ENCODE measurements at regions not wholly inside any gene's neighbourhood (a gene's known extent, or its start where the extent isn't known, plus 50 kb on each side); places are given as distances from the start of the nearest gene placed in this dataset.
A peak's percentile ranks its signal among the peaks of the same experiment; 100 is the strongest.

DNA sequence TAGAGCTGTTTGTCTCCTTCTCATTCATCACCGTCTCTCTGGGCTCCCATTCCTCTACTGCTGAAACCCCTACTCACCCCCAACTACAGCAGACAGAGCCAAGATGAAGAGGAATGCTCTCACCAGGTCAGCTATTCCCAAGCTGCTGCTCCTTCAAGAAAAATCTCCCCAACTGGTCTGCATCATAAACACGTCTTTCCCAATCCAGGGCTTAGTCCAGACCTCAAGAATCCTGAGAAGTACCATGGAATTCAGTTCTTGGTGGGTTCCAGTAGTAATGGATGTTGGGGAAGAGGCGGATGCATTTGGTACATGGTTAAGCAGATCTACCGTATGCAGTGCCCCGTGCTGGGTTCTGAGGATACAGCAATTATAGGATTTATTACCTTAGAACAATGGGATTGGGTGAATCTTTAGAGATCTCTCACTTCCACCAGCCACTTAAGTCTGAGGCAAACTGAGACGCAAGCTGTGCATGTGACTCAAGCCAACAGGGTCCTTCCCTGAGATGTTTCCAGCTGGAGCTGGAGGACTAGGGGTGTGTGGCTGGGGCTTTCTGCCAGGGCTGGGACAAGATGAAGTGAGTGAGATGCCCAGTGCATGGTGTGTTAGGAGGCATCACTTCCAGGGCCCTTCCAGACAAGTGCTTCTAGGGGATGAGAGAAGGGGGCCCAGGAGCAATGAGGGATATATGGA, 232.7 kb upstream of the CDH5 start:
- DNase-seq, result no peak

DNA sequence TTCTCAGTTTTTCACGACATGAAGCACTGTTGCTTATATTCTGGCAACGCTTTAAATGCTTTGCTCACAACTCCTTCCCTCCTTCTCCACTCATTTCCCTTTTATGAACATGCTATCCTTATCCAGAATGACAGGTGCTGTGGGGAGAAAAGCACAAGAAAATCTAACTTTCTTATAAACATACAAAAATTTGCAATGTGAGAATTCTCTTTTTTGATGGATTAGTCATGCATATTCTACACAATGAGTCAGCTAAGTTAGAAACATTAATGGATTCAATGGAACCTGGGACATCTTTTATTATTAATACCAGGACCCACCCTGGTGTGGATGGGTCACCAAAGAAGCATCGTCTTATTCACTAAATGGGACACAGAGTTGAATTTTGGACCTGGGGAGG, 234.6 kb upstream of the CDH5 start:
- no peak for DNase-seq

DNA sequence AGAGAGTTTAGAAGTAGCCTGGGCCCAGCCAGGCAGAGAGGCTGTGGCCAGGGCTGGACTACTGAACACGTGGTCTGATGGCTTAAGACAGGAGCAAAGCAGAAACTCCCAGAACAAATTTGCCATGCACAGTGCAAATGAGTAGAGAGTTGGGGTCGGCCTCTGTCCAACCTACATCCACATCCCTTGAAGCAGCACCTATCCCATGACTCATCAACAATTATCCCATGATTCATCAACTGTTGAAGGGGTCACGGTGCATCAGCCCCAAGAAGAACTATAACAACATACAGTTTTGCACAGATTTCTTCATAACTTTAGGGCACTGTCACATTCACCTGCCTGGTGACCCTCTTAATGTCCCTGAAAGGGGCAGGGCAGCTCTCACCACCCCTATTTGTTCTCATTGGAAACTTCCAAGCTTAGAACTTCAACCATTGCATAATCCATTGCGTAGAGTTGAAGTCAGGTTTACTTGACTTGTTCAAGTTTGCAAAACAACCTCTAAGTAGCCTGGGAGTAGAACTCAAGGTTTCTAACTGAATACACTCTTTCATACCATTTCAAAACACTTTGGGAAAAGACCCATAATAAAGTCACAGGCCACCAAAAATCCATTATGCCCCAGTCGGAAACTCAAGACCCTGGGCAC, 235.2 kb upstream of the CDH5 start:
- DNase-seq, result no peak

DNA sequence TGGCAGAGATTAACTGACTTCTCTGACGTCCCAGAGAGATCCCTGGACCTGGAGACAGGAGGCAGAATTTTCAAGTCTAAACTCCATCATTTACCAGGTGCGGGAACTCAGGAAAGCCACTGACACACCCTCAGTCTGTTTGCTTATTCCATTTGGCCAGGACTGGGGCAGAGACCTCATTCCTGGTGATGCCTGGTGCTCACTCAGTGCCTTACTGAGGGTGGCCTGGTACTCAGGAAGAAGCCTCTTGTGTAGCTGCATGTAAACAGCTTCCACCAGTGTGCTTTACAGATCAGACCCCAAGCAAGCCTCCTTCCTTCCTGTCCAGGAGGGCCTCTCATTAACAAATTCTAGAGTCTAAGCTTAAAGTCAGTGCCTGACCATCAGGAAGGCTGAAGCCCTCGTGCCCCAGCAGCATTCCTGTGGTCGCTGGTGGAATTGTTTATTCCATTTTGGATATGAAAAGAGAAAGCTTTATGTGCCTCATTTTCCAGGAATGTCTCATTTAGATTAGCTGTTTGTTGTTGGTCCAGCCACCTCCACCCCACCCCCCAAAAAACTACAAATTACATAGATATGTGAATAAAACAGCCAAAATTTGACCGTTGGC, 236.1 kb upstream of the CDH5 start:
- DNase-seq, result no peak

DNA sequence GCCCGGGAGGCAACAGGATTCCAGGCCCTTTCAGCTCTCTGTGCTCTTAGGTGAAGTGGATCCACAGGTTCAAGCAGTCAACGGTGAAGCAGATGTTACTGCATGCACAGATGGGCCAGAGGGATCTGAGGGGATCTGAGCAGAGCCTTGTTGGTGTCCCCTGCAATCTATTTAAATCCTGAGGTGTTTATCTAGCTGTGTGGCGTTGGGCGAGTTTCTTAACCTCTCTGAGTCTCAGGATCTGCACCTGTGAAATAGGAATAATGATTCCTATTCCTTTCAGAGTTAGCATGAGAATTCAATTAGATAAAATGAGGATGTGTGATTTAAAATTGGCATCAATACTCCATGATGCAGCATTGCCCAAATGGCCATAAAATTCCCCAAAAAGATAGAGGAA, 237.3 kb upstream of the CDH5 start:
- DNase-seq, result no peak

DNA sequence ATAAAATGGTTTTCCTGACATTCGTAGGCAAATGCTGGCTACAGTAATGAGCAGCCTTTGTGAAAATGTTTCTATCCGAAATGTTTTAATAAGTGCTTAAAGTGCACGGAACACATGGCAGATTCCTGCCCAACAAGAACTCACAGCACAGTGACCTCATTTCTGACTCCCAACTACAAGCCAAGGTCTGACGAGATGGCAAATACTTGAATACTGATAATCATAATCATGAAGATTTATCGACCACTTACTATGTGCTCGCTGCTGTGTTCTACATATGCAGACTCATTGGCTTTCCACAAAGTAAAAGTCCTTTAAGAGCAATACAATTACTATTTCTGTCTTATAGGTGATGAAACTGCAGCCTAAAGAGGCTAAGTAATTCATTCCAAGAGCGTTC, 238.1 kb upstream of the CDH5 start:
- no peak for DNase-seq

DNA sequence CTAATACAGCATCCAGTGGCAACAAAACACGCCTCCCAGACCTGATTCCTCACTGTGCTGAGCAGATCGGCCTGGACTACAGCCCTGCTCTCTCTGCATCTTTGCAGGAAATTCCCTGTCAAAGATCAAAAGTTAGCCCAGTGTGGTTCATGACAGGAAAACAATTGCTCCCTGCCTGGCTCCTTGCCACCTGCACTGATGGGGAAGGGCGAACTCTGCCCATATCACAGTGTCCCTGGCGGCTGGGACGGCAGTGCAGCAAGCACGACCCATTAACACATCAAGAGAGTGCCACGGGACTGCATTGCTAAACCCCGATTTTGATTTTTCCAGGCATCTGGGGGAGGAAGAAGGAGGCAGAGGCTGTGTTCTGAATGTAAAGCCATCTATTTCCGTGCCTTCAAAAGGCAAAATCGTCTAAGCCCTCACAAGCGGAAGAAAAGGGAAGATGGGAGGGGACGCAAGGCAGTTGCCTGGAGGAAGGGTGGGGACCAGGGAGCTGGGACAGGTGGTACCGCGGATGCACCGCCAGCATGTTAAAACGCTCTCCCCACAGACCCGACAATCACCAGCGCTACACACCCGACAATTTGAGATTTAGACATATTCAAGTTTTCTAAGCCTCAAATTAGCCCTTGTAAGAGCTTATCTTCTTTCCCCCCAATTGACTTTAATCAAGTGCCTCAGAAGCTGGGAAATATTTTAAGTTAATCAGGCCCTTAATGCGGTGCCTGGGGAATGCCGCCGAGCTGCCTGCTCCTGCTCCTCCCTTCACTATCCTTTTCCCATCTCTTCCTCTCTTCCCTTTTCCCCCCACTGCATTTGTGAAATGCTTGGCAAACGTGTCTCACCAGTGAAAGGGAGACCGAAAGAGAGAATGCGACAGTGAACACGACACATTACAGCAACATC, 238.8 kb upstream of the CDH5 start:
- DNase-seq, result peak; percentile 44

DNA sequence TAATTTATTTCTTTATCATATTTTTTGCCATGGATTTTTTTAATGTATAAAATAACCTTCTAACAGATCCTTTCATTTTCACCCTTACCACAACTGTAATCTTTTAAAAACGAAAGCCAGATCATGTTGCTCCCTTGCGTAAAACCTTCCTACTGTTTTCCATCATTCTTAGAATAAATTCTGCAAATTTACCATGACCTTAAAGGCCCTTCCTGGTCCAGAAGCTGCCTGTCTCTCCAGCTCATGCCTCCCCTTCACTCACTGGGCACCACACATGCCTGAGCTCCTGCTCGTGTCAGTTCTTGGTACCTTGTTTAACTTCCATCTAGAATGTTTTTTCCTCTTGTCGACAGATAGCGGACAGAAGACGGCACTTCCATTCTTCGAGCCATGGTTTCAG, 245.0 kb upstream of the CDH5 start:
- DNase-seq, result no peak

DNA sequence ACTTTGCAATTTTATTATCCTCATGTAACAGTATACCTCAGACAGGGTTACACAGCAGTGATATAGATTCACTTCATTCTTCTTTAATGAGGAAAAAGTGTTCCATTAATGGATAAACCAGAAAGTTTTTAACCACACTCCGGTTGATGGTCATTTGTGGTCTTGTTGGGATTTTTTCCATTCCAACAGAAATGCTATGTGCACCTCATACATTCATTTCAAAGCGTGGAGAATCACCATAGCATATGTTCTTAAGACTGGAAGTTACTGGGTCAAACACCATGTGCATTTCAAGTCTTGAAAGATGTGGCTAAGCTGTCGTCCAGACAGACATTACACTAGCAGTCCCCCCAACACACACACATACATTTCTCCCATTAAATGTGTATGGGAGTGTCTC, 245.8 kb upstream of the CDH5 start:
- DNase-seq, result no peak

DNA sequence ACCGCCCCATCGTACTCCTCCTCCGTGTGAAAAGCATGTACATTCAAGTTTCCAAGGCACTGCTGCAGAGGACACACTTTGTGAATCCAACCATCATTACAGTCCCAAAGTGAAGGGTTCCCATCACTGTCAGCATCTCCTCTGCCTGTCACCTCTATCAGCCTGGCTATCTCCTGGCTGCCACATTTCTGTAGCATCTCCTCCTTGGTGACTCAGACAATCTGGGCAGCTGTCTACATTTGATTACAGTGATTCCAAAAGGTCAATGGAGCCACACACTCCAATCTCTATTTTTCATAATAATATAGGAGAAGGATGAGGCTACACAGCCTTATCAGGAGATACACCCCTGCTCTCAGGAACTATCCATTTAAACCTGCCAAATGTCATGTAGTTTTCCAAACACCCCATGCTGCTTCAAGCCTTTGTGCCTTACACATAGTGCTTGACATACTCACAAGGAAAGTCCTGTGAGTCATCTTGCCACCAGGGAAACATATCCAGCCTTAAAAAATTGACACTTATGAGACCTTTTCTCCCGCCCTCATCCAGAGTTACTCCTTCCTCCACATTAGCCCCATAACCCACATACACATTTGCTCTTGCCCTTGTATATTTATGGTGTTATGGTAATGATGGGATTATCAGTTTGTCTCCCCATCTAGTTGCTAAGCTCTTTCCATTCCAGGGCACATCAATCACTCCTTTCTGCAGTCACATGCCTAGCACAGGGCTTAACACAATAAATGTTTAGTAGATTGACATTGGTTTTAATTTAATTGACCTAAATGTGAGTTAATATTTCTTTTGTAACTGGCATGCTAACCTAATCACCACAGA, 250.1 kb upstream of the CDH5 start:
- no peak for DNase-seq

DNA sequence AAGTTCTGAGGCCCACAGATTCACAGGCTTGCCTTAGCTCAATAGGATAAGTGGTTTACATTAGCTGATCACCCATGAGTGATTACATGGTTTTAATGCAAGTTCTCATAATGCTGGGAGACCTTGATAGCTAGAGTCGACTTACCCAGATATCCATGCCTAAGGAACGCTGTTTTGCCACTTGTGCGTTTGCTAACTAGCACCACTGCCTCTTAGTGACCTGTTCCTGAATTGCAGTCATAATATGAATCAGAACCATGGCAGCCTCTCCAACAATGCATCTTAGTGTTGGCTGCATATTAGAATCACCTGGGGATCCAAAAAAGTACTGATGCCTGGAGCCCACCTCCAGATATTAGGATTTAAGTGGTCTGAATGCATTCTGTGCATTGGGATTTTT, 251.1 kb upstream of the CDH5 start:
- no peak for DNase-seq

DNA sequence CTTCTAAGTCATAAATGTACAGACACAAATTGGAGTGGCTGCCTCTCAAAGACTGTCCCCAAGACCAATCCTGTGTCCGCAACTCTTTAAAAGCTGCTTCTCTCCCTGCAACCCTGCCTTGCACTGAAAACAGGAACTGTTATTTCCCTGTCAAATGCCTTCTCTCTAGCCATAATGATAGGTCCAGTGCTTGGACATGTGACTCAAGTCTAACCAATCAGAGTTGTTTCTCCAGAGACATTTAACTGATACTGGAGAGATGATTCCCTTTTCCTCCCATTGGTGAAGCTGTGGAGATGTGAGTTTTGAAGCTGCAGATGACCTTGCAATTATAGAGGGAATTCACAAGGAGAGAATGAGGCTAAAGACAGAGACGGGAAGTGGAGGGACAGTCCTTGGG, 253.3 kb upstream of the CDH5 start:
- no peak for DNase-seq

DNA sequence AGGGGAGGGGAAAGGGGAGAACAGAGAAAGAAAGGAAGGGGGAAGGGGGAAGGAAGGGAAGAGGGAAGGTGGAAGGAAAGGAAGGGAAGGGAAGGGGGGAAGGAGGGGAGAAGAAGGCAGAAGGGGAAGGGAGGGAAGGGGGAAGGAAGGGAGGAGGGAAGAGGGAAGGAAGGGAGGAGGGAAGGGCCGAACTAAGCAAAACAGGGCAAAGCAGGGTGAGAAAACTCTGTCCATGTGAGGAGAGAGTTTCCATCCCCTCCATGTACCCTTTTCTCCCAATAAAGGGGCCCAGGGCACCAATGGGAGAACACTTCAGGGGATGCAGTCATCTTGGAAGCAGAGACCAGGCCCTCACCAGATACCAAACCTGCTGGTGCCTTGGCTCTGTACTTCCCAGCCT, 256.8 kb upstream of the CDH5 start:
- DNase-seq, result no peak

DNA sequence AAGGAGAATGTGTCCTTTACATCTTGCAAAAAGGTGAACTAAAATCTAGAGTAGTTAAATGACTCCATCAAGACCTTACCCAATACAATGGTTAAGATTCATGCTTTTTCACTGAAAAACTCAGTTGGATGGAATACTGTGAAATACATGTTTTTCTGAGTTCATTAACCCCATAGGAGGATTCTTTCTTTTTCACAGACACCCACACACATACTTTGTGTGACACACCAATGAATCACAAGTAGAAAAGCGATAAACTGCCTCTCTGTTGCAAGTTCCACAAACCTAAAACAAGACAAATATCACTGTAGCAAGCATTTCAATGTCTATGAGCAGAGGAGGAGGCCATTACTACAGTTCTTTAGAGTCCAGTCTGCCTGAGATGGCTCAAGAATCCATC, 258.8 kb upstream of the CDH5 start:
- no peak for DNase-seq

DNA sequence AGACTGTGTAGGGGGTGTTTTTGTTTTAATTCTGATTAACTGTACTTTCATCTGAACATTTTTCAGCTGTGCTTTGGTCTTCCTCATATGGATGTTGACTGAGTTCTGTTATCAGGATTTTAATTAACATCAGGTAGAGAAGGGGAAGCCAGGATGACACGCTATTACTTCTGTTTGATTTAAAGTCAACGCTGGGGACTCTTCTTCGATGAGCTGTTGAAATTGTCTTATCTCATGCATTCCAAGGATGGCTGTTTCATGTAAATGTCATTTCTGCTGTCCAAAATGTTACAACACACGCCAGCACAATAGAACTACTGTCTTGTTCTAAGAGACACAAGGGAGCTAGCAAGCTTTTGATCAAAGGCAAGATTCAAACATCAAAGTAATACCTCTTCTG, 263.3 kb upstream of the CDH5 start:
- DNase-seq, result no peak

DNA sequence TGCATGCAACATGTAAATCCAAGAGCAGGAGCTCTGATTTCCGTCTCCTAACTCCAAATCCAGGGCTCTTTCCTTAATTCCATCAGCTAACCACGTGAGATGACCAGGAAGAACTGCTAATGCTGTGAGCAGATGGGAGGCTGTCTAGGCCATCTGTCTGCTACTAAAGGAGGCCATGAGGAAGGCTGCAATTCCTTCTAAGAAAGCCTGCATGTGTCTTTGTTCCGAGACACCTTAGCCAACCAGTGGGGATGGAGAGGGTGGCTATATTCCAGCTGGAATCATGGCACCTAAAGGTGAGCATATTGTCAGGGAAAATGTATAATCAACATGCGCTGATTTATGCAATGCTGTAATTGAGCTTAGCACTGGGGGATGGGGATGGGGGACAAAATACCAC, 267.2 kb upstream of the CDH5 start:
- no peak for DNase-seq

DNA sequence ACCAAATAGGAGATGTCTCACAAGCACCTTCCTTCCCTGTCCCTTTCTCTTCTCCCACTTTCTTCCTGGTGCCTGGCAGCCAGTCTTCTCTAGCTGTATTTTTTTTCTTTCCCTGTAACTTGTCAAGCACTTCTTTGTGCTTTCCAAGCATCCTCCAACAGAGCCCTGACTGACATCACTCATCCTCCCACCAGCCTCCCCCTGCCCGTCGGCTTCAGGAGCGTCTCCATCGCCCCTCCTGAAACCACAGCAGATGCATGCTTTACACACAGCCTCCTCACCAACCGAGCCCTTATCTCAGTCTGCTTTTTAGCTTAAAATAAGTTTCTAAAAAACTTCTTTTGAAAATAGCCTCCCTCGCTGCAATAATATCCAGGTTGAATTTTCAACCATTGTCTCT, 268.7 kb upstream of the CDH5 start:
- no peak for DNase-seq

DNA sequence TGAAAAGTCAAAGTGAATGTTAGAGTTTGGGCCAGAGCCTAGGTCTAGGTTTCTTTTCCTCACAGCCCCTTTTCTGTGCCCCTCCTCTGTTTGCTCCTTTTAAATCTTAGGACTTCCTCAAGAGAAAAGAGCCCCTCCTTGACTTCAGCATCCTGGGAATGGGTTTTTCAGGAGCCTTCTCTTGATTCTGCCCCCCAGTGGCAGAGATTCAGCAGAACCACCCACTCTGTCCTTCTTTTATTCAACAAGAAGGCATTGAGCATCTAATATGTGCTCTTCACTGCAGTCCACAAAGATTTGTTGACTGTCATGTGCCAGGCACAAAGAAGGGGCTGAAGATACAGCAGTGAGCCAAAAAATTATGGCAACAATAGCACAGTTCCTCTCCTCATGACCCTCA, 270.8 kb upstream of the CDH5 start:
- DNase-seq, result no peak

DNA sequence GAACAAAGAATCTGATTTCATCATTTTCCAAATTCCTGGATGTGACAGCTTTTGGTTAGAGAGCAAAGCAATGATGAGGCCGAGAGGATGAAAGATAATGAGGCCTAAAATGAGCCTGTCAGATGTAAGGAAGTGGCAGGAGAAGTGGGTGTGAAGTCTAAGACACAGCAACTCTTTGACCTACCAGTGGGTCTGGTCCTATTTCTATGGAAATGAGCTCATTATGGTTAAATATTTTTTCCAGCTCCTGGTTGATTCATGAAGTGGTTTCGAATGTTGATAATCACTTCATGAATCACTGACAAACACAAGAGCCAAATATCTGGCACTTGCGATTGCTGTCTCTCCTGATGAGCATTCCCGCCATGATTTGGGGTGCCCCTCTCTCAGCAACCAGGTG, 273.3 kb upstream of the CDH5 start:
- no peak for DNase-seq

DNA sequence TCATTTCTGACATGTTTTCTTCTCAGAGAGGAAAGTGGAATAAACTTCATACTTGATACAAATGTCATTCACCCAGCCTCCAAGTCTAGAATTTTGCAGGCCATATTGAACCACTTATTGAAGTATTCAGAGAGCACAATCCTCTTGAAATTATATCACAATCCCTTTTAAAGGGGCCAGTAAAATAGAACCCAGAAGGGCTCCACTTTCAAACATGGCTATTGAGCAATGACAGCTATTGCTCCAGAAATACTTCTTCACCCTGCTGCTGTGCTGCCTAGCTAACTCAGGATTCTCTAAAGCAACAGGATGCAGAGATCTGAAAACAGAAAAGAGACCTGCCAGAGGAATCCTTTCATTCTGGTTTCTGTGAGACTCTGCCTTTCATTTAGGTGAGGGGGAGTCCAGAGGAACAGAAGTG, 275.0 kb upstream of the CDH5 start:
- no peak for DNase-seq

DNA sequence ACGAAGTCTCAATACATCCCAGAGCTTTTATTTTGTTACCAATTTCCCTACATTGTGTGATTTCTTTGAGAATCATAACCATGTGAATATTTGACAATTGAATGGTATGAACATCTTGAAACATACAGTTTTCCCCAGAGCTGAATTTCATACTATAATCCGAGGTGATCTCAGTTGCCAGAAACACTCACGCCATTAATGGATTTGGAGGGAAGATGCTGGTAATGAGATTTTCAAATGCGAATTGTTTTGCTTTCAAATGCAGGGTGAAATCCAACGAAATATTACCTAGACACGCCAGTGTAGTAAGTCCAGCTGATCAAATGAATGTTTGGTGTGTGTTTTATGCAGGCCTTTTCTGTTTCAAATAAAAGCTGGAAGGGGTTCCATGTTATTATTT, 277.8 kb upstream of the CDH5 start:
- DNase-seq, result no peak

DNA sequence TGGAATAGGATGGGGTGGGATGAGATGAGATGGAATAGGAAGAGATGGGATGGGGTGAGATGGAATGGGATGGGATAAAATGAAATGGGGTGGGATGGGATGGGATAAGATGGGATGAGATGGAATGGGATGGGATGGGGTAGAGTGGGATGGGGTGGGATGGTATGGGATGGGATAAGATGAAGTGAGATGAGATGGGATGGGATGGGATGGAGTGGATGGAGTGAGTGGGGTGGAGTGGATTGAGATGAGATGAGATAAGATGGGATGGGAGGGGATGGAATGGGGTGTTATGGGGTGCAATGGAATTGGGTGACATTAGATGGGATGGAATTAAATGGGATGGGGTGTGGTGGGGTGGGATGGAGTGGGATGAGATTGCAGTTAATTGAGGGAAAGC, 279.2 kb upstream of the CDH5 start:
- DNase-seq, result no peak

DNA sequence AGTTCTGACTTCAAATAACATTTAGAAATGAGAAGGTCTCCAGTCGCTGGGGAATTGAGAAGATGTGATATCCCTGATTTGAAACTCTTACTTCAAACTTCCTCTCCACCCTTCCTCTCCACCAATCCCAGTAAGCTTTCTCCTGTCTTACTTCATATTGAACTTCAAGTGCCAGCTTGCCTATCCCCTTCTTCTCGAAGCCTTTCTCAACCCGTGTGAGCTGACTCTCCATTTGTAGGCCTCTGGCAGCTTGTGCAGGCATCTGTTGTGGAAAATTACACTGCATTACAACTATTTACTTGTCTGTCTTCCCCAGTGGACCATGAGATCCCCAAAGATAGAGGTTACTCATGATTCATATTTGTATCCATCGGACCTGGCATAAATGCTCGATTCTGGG, 280.8 kb upstream of the CDH5 start:
- DNase-seq, result no peak
